Activated CD4-positive, alpha-beta memory T cell treated with anti-CD3 and anti-CD28 coated beads, Interleukin-2, amount 10 ng/mL, durations not matched to agents 7 days and 5 days (primary cell): ENCODE measurements at regions not wholly inside any gene's neighbourhood (a gene's known extent, or its start where the extent isn't known, plus 50 kb on each side); places are given as distances from the start of the nearest gene placed in this dataset.
A peak's percentile ranks its signal among the peaks of the same experiment; 100 is the strongest.
"Not testable (repeated sequence)": the region's sequence is repeated elsewhere in the genome, so short reads cannot be mapped to it uniquely, and the experiment has no call there.

Experiments
- CTCF ChIA-PET: fragments of 350-600 bp; sonication (Branson Sonifier 250); formaldehyde crosslinking; loops from one replicate; lab custom pipeline; 2021; ENCODE audit warnings: antibody characterized with exemption, inconsistent platforms; lab: Charles Lee
- POLR2A ChIA-PET: fragments of 350-600 bp; sonication (Branson Sonifier 250); formaldehyde crosslinking; loops from one replicate; lab custom pipeline; 2021; ENCODE audit warnings: antibody characterized with exemption; lab: Charles Lee
- DNase-seq: peaks from one replicate; pipeline ENCODE4 v3.0.0-alpha.2; 2020
- H3K27ac Mint-ChIP-seq: one replicate; pipeline ENCODE4 v1.8.0; 2021; ENCODE audit warnings: mild to moderate bottlenecking, mixed read lengths
- H3K27me3 Mint-ChIP-seq: one replicate; pipeline ENCODE4 v1.8.0; 2021; ENCODE audit warnings: mixed read lengths
- H3K36me3 Mint-ChIP-seq: one replicate; pipeline ENCODE4 v1.8.0; 2021; ENCODE audit warnings: low read depth, mixed read lengths
- H3K4me1 Mint-ChIP-seq: one replicate; pipeline ENCODE4 v1.8.0; 2021; ENCODE audit warnings: mixed read lengths
- H3K4me3 Mint-ChIP-seq: one replicate; pipeline ENCODE4 v1.8.0; 2021; ENCODE audit warnings: mild to moderate bottlenecking, mixed read lengths
- H3K9me3 Mint-ChIP-seq: one replicate; pipeline ENCODE4 v1.8.0; 2021; ENCODE audit warnings: mixed read lengths

DNA sequence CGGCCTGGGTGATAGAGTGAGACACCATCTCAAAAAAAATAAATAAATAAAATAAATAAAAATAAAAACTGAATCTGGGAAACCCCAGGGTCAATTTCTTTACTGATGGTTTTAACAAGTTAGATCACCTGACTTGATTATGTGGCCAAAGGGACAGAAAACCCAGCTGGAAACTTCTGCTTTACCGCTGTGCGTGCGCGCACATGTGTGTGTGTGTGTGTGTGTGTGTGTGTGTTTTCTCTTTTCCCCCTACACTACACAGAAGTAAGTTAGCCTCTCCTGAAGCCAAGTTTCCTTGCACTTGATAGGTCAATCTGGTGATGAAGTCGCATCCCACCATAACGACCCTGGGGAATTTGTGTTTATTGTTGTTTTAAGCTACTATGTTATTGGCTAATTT is 105.3 kb upstream of the AMN1 start:
- ChIA-PET POLR2A (no interaction called here), CTCF (no interaction called here)
- Mint-ChIP-seq H3K27ac (no peak overlapping the region), H3K9me3 (peaks cover 46% of the 10 kb centered on the region), H3K27me3 (no peaks in the 10 kb centered on the region), H3K36me3 (peaks cover 40% of the 10 kb centered on the region), H3K4me3 (no peak overlapping the region), H3K4me1 (peaks cover 20% of the 10 kb centered on the region)
- DNase-seq = no peak

DNA sequence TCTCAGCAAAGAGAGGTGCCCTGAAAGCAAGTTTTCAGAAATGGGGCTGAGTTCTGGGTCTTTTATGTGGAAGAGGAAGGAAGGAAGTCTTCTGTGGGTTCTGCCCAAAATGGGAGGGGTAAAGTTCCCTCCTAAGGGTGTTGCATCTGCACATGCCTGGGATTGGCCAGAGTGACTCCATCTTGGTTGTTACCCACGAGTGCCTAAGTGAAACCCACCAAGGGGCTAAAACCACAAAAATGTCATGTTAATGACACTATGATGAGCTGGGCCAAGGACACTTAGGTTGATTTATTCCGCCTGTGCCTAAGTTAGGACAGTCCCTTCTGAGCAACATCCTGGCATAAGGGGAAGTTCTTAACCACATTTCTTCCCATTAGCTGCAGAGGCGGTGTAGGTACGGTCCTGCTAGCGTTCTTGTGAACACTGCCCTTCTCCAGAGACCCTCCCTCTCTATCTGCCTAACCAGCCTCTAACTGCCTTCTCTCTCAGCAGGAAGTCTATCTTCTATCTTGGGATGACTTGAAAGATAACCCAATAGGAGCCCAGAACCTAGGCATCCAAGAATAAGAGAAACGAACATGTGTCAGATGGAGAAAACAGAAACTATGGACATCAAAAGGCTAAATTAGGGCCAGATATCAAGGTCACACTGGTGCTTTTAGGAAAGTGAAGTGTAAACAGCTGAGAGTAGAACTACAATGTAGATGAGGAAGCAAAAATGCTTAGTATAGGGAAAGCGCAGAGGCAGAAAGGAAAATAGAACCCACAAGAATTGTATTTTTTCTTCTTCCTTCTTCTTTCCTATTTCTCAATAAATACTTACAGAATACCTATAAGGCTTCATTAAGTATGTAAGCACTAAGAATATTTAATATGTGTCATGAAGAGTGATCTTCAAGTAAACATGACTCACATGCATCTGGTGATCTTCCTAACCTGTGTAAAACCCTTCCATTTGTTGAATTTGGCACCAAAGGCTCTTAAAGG is 104.2 kb upstream of the AMN1 start:
- Mint-ChIP-seq H3K4me1 (peaks cover 22% of the 10 kb centered on the region), H3K27ac (peak overlapping the region; percentile 71), H3K27me3 (no peaks in the 10 kb centered on the region), H3K9me3 (peaks cover 45% of the 10 kb centered on the region), H3K4me3 (no peak overlapping the region), H3K36me3 (peaks cover 41% of the 10 kb centered on the region)
- ChIA-PET CTCF (interaction anchor here (1.4 kb wide), 1 partner anchor 180 kb away, joined by 5 read pairs; no protein-coding TSS in a partner anchor), POLR2A (interaction anchor here (2.9 kb wide), 1 partner anchor 9 kb away, joined by 7 read pairs; no protein-coding TSS in a partner anchor)
- DNase-seq = peak; percentile 27

DNA sequence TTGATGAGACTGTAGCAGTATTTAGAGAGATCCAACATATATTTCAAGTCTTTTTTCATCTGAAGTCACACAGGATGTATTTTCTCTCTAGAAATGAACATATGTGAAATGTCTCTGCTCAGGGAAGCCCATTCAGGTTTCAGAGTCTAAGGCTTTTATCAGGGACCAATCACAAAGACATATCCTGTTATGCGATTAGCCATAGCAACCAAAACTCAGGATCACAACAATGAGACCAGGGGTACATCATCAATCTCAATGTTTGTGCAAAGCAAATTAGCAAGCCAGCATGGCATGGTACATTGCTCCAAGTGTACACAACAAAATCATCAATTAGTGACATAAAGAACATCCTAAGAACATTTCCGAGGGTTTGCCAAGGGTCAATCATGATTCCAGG is 99.2 kb upstream of the AMN1 start:
- Mint-ChIP-seq H3K27ac (no peak overlapping the region), H3K36me3 (peaks cover 45% of the 10 kb centered on the region), H3K27me3 (no peaks in the 10 kb centered on the region), H3K4me3 (no peak overlapping the region), H3K9me3 (peaks cover 58% of the 10 kb centered on the region), H3K4me1 (peaks cover 18% of the 10 kb centered on the region)
- DNase-seq = no peak
- POLR2A ChIA-PET = no interaction called here
- CTCF ChIA-PET = no interaction called here

DNA sequence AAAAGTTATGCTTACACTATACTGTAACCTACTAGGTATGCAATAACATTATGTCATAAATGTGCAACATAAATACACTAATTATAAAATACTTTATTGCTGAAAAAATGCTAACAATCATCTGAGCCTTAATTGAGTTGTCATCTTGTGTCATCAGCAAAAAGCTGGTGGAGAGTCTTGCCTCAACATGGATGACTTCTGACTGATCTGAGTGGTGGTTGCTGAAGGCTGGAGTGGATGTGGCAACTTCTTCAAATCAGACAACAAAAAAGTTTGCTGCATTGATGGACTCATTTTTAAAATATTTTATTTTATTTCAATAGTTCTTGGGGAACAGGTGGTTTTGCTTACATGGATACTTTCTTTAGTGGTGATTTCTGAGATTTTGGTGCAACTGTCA is 93.9 kb upstream of the AMN1 start:
- H3K27me3 Mint-ChIP-seq = no peaks in the 10 kb centered on the region
- H3K27ac Mint-ChIP-seq = no peak overlapping the region
- peaks cover 26% of the 10 kb centered on the region for H3K9me3 Mint-ChIP-seq
- peaks cover 2% of the 10 kb centered on the region for H3K4me1 Mint-ChIP-seq
- H3K36me3 Mint-ChIP-seq = peaks cover 14% of the 10 kb centered on the region
- POLR2A ChIA-PET = no interaction called here
- CTCF ChIA-PET = no interaction called here
- DNase-seq = no peak
- H3K4me3 Mint-ChIP-seq = no peak overlapping the region

DNA sequence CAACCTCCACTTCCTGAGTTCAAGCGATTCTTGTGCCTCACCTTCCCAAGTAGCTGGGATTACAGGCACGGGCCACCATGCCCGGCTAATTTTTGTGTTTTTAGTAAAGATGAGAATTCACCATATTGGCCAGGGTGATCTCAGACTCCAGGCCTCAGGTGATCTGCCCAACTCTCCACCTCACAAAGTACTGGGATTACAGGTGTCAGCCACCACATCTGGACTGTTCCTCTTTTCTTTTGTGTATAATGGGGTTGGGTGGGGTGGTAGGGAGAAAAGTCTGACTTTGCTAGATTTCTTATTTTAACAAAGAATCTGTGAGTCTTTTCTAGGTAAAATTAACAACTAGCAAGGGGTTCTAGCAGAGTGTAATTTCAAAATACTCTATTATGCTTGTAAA is 92.7 kb upstream of the AMN1 start:
- no peak overlapping the region for H3K4me3 Mint-ChIP-seq
- ChIA-PET CTCF (no interaction called here), POLR2A (no interaction called here)
- DNase-seq = no peak
- peaks cover 28% of the 10 kb centered on the region for H3K9me3 Mint-ChIP-seq
- H3K27ac Mint-ChIP-seq = no peak overlapping the region
- H3K27me3 Mint-ChIP-seq = no peaks in the 10 kb centered on the region
- H3K36me3 Mint-ChIP-seq = peaks cover 13% of the 10 kb centered on the region
- H3K4me1 Mint-ChIP-seq = peaks cover 1% of the 10 kb centered on the region

DNA sequence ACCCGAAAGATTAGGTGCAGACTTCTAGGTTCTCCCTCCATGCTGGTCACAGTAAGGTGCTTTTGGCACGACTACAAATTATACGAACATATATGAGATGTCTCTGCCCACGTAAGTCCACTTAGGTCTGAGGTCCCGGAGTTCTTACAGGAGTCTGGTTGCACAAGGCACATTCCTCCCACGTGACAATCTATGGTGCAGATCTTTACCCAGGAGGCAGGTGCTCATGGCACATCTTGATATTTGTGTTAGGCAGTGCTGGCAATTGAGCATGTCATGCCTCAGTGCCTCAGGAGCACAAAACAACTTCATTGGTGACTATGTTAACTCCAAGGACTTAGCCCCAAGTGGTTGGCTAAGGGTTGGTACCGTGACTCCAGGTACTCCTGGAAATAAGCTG is 92.0 kb upstream of the AMN1 start:
- Mint-ChIP-seq H3K4me3 (no peak overlapping the region), H3K4me1 (peaks cover 1% of the 10 kb centered on the region), H3K27me3 (no peaks in the 10 kb centered on the region), H3K36me3 (peaks cover 10% of the 10 kb centered on the region), H3K27ac (no peak overlapping the region), H3K9me3 (peaks cover 26% of the 10 kb centered on the region)
- CTCF ChIA-PET = no interaction called here
- DNase-seq = no peak
- POLR2A ChIA-PET = no interaction called here

DNA sequence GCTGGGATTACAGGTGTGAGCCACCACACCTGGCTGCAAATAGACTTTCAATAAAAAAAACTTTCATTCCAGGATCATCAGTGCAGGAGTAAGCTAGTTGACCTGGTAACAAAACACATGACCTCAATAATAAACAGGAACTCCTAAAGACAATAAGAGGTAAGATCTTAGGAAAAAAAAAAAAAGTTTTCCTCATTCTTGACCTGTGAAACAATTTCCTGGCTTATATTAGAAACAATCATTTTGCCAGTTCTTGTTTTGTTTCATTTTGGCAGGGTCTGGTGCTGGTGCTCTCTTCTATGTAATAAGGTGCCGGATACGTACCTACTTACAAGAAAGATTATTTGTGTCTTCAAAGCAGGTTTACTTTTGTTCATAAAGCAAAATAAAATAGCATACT is 90.6 kb upstream of the AMN1 start:
- H3K4me3 Mint-ChIP-seq = no peak overlapping the region
- ChIA-PET POLR2A (no interaction called here), CTCF (interaction anchor here (0.8 kb wide), 1 partner anchor 57 kb away, joined by 3 read pairs; no protein-coding TSS in a partner anchor)
- peaks cover 18% of the 10 kb centered on the region for H3K9me3 Mint-ChIP-seq
- H3K27ac Mint-ChIP-seq = no peak overlapping the region
- DNase-seq = no peak
- H3K4me1 Mint-ChIP-seq = peaks cover 1% of the 10 kb centered on the region
- no peaks in the 10 kb centered on the region for H3K27me3 Mint-ChIP-seq
- H3K36me3 Mint-ChIP-seq = peaks cover 7% of the 10 kb centered on the region

DNA sequence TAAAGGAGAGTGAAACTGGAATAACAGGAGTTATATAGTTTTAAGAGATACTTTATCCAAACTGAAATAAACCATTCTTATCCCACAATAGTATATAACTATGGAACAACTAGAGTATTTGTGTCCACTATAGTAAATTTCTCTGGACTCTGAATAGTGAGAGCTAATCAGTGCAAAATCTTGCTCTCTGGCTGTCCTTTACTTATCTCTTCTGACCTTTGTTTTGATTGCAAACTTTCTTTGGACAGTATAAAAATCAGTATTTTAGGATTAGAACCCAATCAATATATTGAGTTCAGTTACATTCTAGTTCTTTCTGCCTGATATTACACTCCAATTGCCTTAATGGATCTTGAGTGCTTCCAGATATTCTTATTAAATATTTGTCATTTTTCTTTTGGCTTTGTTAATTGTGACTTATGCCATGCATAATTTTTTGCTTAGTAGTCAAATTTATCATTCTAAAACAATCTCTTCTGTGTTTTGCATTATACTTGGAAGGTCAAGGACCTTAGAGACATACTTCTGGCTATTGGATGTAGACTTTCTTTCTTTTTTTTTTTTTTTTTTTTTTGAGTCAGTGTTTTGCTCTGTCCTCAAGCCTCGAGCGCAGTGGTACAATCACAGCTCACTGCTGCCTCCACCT is 89.9 kb upstream of the AMN1 start:
- H3K9me3 Mint-ChIP-seq = peaks cover 11% of the 10 kb centered on the region
- no peaks in the 10 kb centered on the region for H3K27me3 Mint-ChIP-seq
- peaks cover 2% of the 10 kb centered on the region for H3K36me3 Mint-ChIP-seq
- DNase-seq = no peak
- H3K4me1 Mint-ChIP-seq = peaks cover 1% of the 10 kb centered on the region
- H3K27ac Mint-ChIP-seq = no peak overlapping the region
- POLR2A ChIA-PET = no interaction called here
- H3K4me3 Mint-ChIP-seq = no peak overlapping the region
- CTCF ChIA-PET = interaction anchor here (0.8 kb wide), 1 partner anchor 57 kb away, joined by 3 read pairs; no protein-coding TSS in a partner anchor

DNA sequence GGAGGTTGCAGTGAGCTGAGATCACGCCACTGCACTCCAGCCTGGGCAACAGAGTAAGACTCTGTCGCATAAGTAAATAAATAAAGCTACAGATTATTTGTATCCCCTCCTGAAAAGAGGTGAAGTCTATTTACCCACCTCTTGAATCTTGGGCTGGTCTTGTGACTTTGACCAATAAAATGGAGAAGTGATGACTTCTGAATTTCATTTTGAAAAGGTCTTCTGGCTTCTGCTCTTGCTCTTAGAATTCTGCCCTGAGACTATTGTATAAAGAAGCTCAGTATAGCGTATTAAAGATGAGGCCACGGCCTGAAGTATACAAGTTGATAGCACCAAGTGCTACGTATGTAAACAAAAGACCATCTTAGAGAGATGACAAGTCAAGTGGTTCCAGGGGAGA is 88.3 kb upstream of the AMN1 start:
- H3K4me3 Mint-ChIP-seq = no peak overlapping the region
- DNase-seq = no peak
- H3K27ac Mint-ChIP-seq = no peak overlapping the region
- H3K36me3 Mint-ChIP-seq = peaks cover 6% of the 10 kb centered on the region
- ChIA-PET CTCF (interaction anchor here (0.7 kb wide), 1 partner anchor 199 kb away, joined by 3 read pairs; no protein-coding TSS in a partner anchor), POLR2A (no interaction called here)
- peaks cover 7% of the 10 kb centered on the region for H3K4me1 Mint-ChIP-seq
- H3K9me3 Mint-ChIP-seq = peaks cover 5% of the 10 kb centered on the region
- no peaks in the 10 kb centered on the region for H3K27me3 Mint-ChIP-seq

DNA sequence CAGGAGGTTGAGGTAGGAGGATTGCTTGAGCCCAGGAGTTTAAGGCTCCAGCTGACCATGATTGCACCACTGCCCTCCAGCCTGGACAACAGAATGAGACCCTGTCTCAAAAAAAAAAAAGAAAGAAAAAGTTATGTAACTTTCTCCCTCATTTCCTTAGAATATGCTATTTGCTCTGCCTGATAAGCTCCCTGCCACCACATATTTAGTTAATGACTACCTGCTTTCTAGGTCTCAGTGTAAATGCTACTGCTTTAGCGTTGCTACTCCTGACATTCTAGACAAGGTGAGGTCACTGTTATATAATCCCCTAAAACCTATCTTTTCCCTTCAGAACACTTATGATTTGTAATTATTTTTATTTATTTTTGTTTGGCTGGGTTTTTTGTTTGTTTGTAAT is 86.3 kb upstream of the AMN1 start:
- POLR2A ChIA-PET = no interaction called here
- Mint-ChIP-seq H3K36me3 (peaks cover 6% of the 10 kb centered on the region), H3K4me1 (peaks cover 12% of the 10 kb centered on the region), H3K27me3 (no peaks in the 10 kb centered on the region), H3K9me3 (peaks cover 3% of the 10 kb centered on the region), H3K4me3 (no peak overlapping the region), H3K27ac (no peak overlapping the region)
- CTCF ChIA-PET = no interaction called here
- DNase-seq = no peak

DNA sequence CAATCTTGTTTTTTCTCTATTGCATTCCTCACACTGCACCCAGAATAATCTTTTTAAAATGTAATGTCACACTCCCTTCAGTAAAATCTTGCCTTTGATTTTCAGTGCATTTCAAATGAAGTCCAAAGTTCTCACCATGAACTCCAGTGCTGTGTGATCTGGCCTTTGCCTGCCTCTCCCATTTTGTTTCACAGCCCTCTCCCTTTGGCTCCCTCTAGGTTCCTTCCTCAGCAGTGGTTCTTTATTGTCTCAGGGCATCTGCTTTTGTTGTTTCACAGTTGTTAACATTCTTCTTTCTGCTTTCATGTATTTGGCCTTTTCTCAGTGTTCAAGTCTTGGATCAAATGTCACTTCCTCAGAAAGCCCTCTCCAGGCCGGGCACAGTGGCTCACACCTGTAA is 84.5 kb upstream of the AMN1 start:
- CTCF ChIA-PET = no interaction called here
- POLR2A ChIA-PET = no interaction called here
- H3K36me3 Mint-ChIP-seq = peaks cover 9% of the 10 kb centered on the region
- peaks cover 6% of the 10 kb centered on the region for H3K9me3 Mint-ChIP-seq
- peaks cover 14% of the 10 kb centered on the region for H3K4me1 Mint-ChIP-seq
- peaks cover 1% of the 10 kb centered on the region for H3K27me3 Mint-ChIP-seq
- no peak overlapping the region for H3K27ac Mint-ChIP-seq
- DNase-seq = no peak
- no peak overlapping the region for H3K4me3 Mint-ChIP-seq

DNA sequence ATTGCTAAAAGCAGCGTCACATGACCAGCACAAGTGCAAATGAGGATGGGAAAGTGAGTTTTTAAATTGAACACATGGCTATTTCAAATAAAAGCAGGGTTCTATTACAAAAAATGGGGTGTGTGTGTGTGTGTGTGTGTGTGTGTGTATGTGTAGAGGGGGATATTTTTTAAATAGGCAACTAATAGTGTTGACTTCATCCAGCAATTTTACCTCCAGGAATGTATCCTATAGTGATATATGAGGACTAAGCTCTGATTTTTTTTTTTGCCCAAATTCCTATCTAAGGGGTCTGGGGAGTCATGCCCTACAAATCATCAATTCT is 78.9 kb upstream of the AMN1 start:
- Mint-ChIP-seq H3K27ac (no peak overlapping the region), H3K4me1 (peaks cover 40% of the 10 kb centered on the region), H3K36me3 (peaks cover 8% of the 10 kb centered on the region), H3K9me3 (peaks cover 9% of the 10 kb centered on the region), H3K27me3 (peaks cover 1% of the 10 kb centered on the region), H3K4me3 (no peak overlapping the region)
- ChIA-PET POLR2A (no interaction called here), CTCF (no interaction called here)
- DNase-seq = no peak

DNA sequence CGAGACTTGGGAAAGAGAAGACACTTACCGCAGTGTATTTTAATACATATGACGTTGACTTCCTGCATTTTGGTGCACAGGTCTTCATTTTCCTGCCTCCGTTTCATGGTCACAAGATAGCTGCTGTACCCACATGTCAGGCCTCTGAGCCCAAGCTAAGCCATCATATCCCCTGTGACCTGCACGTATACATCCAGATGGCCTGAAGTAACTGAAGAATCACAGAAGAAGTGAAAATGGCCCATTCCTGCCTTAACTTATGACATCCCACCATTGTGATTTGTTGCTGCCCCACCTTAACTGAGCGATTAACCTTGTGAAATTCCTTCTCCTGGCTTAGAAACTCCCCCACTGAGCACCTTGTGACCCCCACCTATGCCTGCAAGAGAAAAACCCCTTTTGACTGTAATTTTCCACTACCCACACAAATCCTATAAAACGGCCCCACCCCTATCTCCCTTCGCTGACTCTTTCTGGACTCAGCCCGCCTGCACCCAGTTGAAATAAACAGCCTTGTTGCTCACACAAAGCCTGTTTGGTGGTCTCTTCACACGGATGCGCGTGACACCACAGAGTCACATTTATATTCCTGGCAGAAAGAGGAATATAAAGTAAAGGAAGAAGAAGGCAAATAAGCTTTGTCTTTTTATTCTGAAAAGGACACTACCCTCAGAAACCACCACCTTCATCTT is 78.4 kb upstream of the AMN1 start:
- H3K27ac Mint-ChIP-seq = peak overlapping the region; percentile 33
- POLR2A ChIA-PET, H3K4me3 Mint-ChIP-seq, H3K36me3 Mint-ChIP-seq, H3K27me3 Mint-ChIP-seq, CTCF ChIA-PET, DNase-seq, H3K9me3 Mint-ChIP-seq: not testable (repeated sequence)
- peaks cover 40% of the 10 kb centered on the region for H3K4me1 Mint-ChIP-seq
